HG02759 (cell line): ENCODE measurements at regions not wholly inside any gene's neighbourhood (a gene's known extent, or its start where the extent isn't known, plus 50 kb on each side); places are given as distances from the start of the nearest gene placed in this dataset.
"Not testable (repeated sequence)": the region's sequence is repeated elsewhere in the genome, so short reads cannot be mapped to it uniquely, and the experiment has no call there.

Experiments used
- ATAC-seq: cut with Tn5 transposase; IDR thresholded peaks from one replicate; pipeline ENCODE4 v1.9.1; 2021; ENCODE audit warnings: mild to moderate bottlenecking, moderate library complexity; ENCODE audit not compliant: unreplicated experiment

DNA sequence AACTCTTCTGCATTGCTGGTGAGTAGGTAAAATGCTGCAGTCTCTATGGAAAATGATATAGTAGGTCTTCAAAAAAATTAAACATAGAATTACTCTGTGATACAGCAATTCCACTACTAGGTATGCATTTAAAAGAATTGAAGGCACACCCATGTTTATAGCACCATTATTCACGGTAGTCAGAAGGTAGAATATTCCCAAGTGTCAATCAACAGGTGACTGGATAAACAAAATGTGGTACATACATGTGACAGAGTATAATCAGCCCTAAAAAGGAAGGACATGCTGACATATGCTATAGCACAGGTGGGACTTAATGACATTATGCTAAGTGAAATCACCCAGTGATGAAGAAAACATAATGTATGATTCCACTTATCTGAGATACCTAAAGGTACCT, 123.3 kb downstream of the CCER1 start:
- no peak for ATAC-seq

- no peak for ATAC-seq
These were observed 125.9 kb downstream of the CCER1 start for GRCh38 chr12:90829044-90829443.

DNA sequence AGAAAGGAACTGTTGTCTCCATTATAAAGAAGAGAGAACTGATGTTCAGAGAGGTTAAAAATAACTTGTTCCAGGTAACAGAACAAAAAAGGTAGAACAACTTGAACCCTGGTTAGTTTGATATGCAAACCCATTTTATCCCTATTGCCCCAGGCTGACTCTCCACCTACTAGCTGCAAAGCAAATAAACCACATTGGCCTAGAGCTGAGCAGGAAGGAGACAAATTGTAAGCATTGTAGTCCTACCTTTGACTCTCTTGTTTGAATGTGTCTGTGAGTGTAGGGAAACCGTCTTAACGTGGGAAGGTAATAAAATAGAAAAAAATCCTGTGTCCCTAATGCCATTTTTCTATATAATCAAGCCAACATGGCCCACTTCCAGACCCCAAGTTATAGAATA, 126.4 kb downstream of the CCER1 start:
- no peak for ATAC-seq

- ATAC-seq, result no peak
These were observed 127.4 kb downstream of the CCER1 start for GRCh38 chr12:90827567-90827966.

DNA sequence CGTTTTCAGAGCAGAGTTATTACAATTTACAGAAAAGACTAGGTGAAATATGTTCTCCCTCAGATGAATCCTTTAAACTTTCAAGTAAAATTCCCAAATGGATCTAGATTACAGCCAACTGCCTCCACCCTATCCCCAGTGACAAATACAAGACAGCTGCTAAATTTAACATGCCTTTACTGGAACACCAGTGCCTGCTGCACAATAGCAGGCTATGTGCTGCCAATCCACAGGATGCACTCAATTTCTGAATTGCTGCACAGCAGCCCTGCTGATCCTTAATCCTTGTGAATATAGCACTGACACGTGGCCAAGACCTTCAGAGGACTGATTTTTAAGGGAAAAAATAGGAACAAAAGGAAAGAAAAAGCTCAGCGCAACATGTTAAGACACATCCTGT, 128.9 kb downstream of the CCER1 start:
- ATAC-seq, result no peak

DNA sequence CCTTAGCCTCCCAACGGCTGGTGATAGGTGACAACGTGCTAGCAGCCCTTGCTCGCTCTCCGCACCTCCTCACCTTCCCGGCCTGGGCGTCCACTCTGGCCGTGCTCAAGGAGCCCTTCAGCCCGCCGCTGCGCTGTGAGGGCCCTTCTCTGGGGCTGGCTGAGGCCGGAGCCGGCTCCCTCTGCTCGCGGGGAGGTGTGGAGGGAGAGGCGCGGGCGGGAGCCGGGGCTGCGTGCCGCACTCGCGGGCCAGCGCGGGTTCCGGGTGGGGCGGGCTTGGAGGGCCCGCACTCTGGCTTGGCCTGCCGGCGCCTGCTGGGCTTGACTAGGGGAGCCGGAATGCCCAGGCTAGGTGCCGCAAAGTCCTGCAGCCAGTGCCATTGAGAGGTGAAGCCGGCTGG, 131.1 kb downstream of the CCER1 start:
- no peak for ATAC-seq

GRCh38 chr12:90819709-90820108, 135.3 kb downstream of the CCER1 start:
- no peak for ATAC-seq

- ATAC-seq, result no peak
These were observed 138.5 kb downstream of the CCER1 start for GRCh38 chr12:90816353-90817089.

- ATAC-seq, result no peak
These were observed 145.0 kb downstream of the CCER1 start for GRCh38 chr12:90809940-90810339.

GRCh38 chr12:90808568-90808967, 146.4 kb downstream of the CCER1 start:
- no peak for ATAC-seq

GRCh38 chr12:90802727-90803126, 152.2 kb downstream of the CCER1 start:
- no peak for ATAC-seq

DNA sequence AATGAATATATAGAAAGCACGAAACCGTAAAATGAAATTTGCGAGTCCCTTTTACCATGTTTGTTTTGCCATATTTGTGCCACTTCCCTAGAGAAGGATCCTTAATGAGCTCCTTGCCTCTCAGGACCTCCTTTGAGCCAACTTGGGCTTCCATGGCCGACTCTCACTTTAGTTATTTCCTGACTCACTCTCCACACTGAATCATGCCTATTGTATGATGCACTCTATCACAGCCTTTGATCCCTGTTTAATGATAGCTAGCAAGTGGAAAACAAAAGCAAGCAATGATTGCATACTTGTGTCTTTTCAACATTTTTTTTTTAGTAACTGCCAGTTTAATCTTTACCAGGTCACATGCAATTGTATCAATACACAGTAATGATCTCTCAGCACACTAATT, 153.2 kb downstream of the CCER1 start:
- ATAC-seq, result no peak

GRCh38 chr12:90794212-90794611, 160.8 kb downstream of the CCER1 start:
- ATAC-seq, result no peak

GRCh38 chr12:90792718-90793117, 162.3 kb downstream of the CCER1 start:
- ATAC-seq, result not testable (repeated sequence)

- no peak for ATAC-seq
These were observed 163.5 kb downstream of the CCER1 start for GRCh38 chr12:90791445-90791844.

DNA sequence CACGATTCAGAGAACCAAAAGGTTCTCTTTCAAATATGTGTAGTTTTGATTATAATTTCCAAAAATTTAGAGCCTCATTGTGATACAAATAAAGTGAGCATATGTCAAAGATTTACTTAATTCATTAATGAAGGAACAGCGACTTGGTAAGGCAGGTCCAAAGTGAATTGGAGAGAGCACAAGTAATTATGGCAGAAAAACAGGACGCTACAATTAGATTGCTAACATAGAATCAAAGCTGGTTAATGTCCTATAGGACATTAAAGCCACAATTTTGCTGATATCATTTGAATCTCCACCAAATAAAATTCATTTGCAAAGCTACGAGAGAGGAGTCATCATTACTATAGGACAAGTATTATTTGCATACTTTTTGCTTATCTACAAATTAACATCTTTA, 164.2 kb downstream of the CCER1 start:
- no peak for ATAC-seq

DNA sequence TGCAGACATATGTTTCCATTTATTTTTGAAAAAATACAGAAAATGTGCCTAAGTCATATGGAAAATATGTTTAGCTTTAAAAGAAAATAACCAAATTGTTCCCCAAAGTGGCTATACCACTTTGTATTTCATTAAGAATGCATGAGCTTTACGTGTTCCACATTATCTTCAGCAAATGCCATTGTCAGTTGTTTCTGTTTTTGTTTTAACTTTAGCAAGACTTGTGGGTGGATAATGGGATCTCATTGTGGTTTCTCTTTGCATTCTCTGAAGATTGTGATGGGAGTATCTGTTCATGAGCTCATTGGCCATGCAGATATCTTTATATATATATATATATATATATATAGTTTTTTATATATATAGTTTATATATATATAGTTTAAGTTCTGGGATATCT, 181.5 kb downstream of the CCER1 start:
- ATAC-seq, result no peak

DNA sequence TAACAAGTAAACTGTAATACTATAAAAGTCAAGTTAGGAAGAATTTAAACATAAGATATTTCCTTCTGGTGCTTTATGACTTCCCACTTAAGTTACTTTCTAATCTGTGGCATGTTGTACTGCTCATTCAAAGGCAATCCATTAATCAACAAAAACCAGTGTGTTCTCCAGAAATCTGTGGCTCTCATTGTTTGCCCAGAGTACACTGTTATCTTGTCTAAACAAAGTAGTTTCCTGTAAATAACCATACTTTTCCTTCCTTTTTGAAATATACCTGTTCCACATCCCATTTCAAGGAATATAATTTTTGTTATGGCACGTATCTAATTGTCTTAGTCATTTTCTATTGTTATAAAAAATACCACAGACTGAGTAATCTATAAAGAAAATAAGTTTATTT, 184.1 kb downstream of the CCER1 start:
- no peak for ATAC-seq

GRCh38 chr12:90757957-90758356, 197.0 kb downstream of the CCER1 start:
- ATAC-seq, result no peak

- no peak for ATAC-seq
These were observed 209.8 kb downstream of the CCER1 start for GRCh38 chr12:90745211-90745610.

DNA sequence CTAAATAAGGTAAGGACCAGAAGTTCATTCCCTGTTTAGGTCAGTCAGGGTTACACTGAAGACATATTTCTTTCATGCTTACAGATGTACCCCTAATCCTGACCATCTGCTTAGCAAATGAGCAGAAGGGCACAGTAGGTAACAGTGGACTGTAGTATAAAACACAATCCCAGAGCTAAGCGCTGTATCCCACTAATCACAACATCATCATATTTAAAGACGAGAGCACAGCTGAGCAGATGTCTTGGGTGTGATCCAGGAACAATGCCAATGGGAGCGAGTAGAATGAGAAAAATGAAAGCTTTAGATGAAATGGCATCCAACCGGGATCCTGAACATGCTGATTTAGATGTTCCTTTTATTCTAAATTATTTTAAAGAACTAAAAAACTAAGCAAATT, 213.4 kb downstream of the CCER1 start:
- ATAC-seq, result no peak

DNA sequence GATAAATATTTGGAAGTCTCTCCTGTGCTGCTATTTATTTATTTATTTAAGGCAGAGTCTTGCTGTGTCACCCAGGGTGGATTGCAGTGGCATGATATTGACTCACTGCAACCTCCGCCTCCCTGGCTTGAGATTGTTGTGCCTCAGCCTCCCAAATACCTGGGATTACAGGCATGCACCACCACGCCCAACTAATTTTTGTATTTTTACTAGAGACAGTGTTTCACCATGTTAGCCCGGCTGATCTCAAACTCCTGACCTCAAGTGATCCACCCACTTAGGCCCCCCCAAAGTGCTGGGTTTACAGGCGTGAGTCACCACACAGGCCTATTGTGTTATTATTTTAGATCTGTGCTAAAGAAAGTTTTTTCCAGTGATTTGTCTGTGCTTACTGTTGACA, 225.2 kb downstream of the CCER1 start:
- ATAC-seq, result no peak

GRCh38 chr12:90712671-90713070, 242.3 kb downstream of the CCER1 start:
- no peak for ATAC-seq
